SIG-M5 treated with dmso at 0.1 percent for 504 hours (cell line): ENCODE measurements at regions not wholly inside any gene's neighbourhood (a gene's known extent, or its start where the extent isn't known, plus 50 kb on each side); places are given as distances from the start of the nearest gene placed in this dataset.

Experiments
- DNase-seq: peaks from one replicate; lab custom pipeline; 2025; ENCODE audit not compliant: unreplicated experiment; lab: John Stamatoyannopoulos, UW

DNA sequence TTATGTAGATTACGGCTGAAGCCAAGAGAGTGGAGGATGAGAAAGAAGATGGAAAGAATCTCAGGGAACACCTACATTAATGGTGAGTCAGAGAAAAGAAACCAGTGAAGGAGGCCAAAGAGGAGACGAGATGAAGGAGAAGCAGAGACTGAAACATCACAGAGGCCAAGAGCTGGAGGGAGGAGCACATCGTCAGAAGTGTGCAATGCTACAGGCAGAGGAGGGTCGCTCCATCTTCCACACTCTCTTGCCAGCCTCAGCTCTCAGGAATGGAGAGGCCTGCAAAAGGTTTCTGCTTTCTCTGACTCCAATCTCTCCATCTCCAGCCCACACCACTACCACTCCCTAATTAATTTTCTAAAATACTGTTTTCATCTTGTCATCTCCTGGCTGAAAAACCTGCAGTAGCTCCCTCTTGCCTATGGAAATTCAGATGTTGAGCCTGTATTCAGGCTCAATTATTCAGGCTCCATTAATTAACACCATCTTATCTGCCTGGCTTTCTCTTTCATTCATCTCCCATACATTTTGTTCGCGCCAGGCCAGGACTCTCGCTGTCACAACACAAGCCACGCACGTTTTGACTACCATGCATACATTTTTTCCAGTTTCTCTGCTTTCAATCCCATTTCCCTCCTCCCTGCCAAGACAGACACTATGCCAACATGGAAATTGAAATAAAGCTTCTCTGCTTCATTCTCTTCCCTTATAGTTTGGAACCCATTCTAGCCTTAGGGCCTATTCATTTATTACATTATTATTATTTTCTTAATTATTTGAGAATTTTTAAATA is 165.8 kb downstream of the INHBA start:
- no peak for DNase-seq

DNA sequence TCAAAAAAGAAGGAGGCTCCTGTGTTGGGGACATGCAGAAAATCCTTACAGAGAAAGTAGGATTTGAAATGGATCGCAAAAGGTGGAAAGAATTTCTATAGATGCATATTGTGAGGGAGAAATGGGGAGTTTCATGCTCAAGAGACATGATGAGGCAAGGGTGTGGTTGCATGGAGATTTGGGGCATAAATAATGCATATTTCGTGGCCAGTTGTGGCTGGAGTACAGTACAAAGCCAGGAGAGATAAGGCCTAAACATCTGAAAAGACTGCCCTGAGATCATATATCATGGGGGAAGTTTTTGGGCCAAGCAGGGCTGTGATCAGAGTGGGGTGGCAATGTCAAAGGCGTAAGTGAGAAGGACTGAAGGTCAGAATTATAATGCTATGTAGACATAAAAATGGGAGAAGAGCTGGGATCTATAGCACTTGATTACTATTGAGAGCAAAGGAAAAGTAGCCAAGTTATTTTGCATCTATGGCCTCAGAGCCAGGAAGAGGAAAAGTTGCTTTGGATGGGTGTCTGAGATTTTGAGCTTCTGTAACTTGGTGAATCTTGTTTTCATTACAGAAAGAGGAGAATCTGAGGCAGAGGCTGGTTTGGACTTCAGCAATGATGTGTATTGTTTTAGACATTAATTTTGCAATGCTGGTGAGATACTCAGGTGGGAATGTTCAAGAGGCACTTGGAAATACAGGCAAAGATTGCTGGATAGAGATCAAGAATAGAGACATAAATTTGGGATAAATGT is 166.6 kb downstream of the INHBA start:
- DNase-seq = no peak

- no peak for DNase-seq
These were observed 173.1 kb downstream of the INHBA start for GRCh38 chr7:41529831-41530230.

DNA sequence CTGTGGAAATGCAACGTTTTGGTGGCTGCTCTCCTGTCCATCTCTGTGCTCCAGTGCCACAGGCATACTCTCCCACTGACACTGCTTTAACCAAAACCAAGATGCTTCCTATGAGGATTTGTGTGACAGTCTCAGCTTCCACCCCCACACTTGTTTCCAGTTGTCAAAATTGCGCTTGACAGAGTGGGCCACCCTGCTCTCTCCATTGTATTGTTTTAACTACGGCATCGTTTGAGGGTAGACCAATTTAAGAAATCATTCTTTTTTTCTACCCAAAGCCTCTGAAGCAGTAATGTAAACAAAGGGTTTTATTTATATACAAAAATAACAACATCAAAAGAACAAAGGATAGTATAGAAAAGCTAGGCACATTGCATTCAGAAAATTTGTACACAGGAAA is 178.0 kb downstream of the INHBA start:
- DNase-seq = no peak

DNA sequence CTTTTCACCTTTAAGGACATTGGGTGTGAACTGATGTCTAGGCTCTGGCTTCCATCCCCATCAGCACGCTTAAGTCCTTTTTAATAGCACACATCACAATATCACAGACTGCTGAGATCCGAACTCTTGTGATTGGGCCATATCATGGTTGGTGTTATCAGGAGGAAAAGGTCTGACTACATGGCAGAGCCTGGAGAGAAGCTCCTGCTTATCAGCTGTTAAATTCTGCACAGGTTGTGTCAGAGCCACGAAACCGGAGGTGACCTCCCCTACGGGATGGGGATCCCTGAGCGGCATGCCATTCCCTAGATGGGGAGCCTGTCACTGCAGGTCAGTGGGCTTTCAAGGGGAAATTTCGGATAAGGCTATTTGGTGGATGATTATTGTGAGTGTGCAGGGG is 182.4 kb downstream of the INHBA start:
- DNase-seq = no peak

GRCh38 chr7:41517771-41518170 is 185.1 kb downstream of the INHBA start:
- DNase-seq = no peak

DNA sequence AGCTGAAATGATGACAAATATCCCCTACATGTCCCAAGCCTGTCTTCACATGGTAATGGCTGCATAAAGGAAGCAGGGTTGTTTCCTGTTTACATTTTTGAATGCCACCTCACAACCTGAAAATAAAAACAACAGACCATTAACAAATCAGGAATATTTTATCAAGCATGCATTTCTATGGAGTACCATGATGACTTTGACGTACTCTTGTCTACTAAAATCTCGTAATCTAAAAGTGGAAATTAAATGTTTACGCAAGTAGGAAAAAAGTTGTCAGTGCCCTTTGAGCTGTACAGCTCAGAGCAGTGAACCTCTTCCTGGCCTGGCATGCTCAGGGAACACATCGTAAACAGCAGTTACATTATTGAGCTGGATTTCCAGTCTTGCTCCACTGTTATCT is 194.1 kb downstream of the INHBA start:
- DNase-seq = no peak

- DNase-seq = no peak
These were observed 195.1 kb downstream of the INHBA start for GRCh38 chr7:41507686-41508268.

DNA sequence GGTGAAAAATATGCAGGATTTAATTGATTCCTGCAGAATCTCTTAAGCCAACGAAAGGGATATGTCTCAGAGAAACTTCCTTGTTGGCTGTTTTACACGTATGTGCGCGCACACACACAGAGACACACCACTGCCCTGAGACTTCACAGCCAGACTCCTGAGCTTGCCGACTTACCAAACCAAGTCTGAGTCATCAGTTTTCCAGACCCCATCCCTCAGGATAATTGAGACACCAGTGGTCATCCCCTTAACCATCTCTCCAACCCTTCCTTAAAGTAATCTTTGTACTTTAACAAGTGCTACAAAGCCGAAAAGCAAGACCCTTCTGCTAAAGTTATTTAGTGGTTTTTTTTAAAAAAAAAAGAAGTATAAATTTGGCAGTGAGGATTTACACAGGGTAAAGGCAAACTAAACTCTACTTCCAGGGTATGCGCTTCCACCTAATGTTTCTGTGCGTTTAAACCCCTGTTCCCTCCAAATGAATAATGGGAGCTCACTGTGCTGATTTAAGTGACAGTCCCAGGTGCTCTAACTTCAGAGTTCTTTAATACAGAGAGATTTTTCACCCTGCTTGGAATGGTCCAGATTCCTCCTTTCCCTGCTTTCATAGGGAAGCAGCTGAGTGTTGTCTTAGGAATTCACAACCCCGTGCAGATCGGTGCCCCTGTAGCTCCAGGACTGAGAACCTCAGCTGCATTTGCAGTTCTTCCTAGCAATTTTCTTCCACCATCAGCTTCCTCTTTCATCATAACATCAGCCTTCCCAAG is 198.5 kb downstream of the INHBA start:
- no peak for DNase-seq

- DNase-seq = no peak
These were observed 199.5 kb downstream of the INHBA start for GRCh38 chr7:41503438-41503837.

DNA sequence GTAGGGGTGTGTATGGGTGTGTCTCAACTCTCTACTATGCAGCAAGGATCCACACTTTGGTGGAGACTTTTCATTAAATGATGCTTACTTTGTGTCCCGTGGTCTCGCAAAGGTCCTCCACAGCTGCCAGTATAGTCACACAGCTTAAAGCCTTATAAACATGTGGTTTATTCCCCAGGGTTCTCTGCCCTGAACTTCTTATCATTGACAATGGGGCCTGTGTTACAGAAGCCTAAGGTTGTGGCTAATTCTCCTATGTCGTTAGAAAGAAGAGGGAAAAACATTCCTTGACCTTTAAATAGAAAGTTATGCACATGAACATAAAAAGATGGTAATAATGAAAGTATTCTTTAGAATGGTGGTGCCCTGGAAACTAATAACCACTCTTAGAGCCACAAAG is 201.4 kb downstream of the INHBA start:
- no peak for DNase-seq

DNA sequence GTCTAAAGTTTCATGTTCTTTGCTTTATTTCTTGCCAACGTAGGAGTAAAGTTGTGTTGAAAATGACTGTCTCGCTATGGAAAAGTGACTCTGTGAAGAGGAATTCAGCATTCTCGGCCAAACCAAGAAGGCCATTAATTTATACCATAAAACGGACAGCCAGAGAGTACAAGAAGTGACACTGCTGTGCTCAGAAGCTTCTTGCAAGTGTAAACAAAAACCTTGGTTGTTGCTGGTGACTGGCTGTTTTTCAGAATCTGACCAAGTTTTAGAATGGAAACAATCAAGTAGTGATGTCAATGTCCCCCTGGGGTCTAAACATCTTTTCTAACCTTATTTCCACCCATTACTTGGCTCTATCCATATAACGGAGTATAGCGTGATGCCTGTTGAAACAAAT is 201.9 kb downstream of the INHBA start:
- no peak for DNase-seq

GRCh38 chr7:41492603-41493002 is 210.3 kb downstream of the INHBA start:
- no peak for DNase-seq

GRCh38 chr7:41491883-41492471 is 210.9 kb downstream of the INHBA start:
- DNase-seq = no peak

GRCh38 chr7:41491308-41491707 is 211.6 kb downstream of the INHBA start:
- DNase-seq = no peak

DNA sequence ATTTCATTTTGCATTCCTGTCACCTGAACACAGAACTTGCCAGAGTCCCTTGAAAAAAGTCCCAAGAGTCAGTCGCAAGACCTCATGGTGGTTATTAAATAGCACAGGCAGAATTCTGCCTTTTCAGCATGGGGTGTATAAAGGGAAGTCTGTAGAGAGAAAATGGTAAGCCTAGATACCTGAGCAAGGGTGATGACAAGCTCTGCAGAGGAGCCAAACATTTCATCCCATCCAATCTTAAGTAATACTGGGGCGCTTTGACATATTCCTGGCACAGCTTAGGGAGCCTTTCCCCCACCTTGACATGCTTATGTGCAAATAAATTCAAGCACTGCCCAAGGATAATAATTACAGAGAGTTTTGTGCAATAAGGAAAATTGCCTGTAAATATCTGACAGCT is 213.0 kb downstream of the INHBA start:
- no peak for DNase-seq

DNA sequence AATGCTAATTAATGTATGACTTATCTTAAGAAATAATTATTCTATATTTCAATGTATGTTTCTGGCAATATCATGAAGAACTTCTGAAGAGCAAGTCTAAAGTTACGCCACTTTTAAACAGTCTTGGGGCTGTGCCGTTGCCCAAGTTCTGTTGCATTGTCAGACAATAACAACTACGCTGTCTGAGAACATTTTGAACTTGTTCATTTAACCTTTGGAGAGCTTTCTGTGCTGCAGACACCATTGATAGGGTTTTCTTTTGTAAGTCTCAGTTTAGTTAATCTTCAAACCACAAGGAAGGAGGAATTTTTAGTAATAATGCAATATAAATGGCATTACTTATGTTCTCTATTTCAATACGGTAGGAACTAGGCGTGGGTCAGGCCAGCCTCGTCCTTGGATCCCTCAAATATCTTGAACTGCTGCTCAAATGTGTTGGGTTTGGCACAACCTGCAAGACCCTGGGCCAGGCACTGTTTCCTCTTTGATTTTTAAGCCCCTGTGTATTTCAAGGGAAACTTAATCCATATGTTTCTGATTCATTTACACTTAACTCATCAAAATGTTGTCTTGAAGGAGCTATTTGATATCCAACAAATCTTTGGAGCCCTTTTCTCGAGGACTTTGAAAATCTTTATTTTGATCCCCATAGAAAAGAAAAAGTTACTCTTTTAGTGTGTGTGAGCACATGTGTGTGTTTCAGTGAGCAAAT is 215.5 kb downstream of the INHBA start:
- DNase-seq = no peak

GRCh38 chr7:41481353-41481752 is 221.5 kb downstream of the INHBA start:
- no peak for DNase-seq

DNA sequence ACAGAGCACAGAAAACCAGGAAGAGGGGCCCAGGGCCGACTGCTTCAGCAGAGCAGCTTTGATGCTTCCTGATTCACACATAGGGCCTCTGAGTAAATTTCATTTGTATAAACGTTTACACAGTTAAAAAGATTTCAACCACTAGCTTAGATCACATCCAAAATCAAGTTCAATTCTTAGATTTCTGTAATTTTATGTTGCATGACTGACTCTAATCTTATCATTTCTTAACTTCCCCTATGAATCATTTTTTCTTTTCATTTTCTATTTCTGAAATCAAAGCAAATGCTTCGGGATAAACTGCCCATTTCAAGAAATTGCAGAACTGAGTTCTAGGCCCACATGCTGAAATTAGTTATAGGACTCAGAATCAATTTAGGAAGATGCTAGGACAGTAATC is 224.7 kb downstream of the INHBA start:
- DNase-seq = peak; percentile 9

GRCh38 chr7:41476460-41476803 is 226.5 kb downstream of the INHBA start:
- peak; percentile 83 for DNase-seq
